ENCODE measurements at regions not wholly inside any gene's neighbourhood (a gene's known extent, or its start where the extent isn't known, plus 50 kb on each side); places are given as distances from the start of the nearest gene placed in this dataset.

GRCh38 chr22:47423861-47424820 lies 661.7 kb downstream of the TBC1D22A start (continued):
- TF ChIP-seq ZBTB49 (CRISPR knock-in tag; IDR thresholded peaks at IDR 0.05; ENCODE audit: borderline replicate concordance) (no peak), DRAP1 (CRISPR knock-in tag; IDR thresholded peaks at IDR 0.05) (no peak), FLYWCH1 (CRISPR knock-in tag; IDR thresholded peaks at IDR 0.05) (no peak), YEATS2 (CRISPR knock-in tag; IDR thresholded peaks at IDR 0.05; ENCODE audit: borderline replicate concordance) (no peak)

DNA sequence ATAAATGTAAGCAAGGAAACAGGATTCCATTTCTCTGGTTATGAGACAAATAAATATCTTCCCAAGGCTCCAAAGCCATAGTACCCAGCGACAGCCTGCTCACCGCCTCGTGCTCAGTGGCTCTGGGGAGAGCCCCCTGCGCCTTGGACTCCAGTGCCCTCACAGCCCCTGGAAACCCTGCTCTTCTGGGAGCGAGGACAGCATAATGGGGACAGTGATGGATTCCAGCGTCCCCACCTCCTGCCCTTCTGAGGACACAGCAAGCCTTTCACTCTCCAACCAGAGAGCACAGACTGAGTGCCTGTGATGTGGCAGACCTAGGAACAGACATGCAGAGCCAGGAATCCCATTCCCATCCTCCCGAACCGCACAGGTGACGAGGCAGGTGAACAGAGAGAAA lies 660.8 kb downstream of the TBC1D22A start:
- Histone ChIP-seq H3K4me3 (replicated peaks in 1 of 3; ENCODE audit: insufficient read depth in 1 of 3, low read depth in 2 of 3, low read length in 3 of 3) (no peak overlapping the region), H3K27me3 (ENCODE audit: control insufficient read depth in 1 of 2, insufficient read depth in 2 of 2, low read length in 2 of 2) (peaks cover 1 to 16% of the 10 kb centered on the region in 2 experiments; a peak in 2 of 5 replicates), H3K36me3 (replicated peaks in 1 of 2; ENCODE audit: control insufficient read depth in 1 of 2, insufficient read depth in 2 of 2, low read length in 2 of 2) (no peaks in the 10 kb centered on the region), H3K4me2 (ENCODE audit: low read depth, low read length) (no peak overlapping the region), H4K20me1 (ENCODE audit: insufficient read depth, low read length) (no peaks in the 10 kb centered on the region), H3K27ac (ENCODE audit: extremely low read length, insufficient read depth, low read length) (no peak overlapping the region), H2AFZ (ENCODE audit: low read length) (no peak overlapping the region), H3K4me1 (ENCODE audit: insufficient read depth, low read length) (no peaks in the 10 kb centered on the region), H3K9ac (ENCODE audit: insufficient read depth, low read depth, low read length) (no peak overlapping the region), H3K79me2 (ENCODE audit: insufficient read depth, low read length) (no peaks in the 10 kb centered on the region), H3K9me3 (ENCODE audit: low read length) (no peaks in the 10 kb centered on the region)
- TF ChIP-seq HMGA1 (CRISPR knock-in tag; conservative IDR thresholded peaks at IDR 0.05) (no peak), PAF1 (CRISPR knock-in tag; IDR thresholded peaks at IDR 0.05) (no peak)
- TF ChIP-seq, protein P1, sequence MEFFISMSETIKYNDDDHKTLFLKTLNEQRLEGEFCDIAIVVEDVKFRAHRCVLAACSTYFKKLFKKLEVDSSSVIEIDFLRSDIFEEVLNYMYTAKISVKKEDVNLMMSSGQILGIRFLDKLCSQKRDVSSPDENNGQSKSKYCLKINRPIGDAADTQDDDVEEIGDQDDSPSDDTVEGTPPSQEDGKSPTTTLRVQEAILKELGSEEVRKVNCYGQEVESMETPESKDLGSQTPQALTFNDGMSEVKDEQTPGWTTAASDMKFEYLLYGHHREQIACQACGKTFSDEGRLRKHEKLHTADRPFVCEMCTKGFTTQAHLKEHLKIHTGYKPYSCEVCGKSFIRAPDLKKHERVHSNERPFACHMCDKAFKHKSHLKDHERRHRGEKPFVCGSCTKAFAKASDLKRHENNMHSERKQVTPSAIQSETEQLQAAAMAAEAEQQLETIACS (CRISPR knock-in tag; IDR thresholded peaks at IDR 0.05), result no peak
- TF ChIP-seq, protein P2, sequence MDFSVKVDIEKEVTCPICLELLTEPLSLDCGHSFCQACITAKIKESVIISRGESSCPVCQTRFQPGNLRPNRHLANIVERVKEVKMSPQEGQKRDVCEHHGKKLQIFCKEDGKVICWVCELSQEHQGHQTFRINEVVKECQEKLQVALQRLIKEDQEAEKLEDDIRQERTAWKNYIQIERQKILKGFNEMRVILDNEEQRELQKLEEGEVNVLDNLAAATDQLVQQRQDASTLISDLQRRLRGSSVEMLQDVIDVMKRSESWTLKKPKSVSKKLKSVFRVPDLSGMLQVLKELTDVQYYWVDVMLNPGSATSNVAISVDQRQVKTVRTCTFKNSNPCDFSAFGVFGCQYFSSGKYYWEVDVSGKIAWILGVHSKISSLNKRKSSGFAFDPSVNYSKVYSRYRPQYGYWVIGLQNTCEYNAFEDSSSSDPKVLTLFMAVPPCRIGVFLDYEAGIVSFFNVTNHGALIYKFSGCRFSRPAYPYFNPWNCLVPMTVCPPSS (IDR thresholded peaks at IDR 0.05), result no peak
- CTCF ChIA-PET (ENCODE audit: low intra/inter-chr PET ratio, low total read pairs), result no interaction called here
- WGBS (ENCODE audit: low lambda C conversion rate), result 0% methylated on average over 3 of the region's 9 CpGs
- in situ Hi-C loops (cut with HindIII; ENCODE audit: extremely low pct_ligation_motif_present, low pct_unique_long_range_greater_than_20kb) (no loop called here), intact Hi-C loops (cut with micrococcal nuclease; ENCODE audit: unreplicated experiment) (no loop called here)
- BruUV-seq (replicated peaks), result no TSS peak
- POLR2A ChIA-PET, result no interaction called here
- DNase-seq (ENCODE audit: low spot score), result no peak
- ATAC-seq, result no peak
- no peak for FAIRE-seq

Measured in HepG2 (cell line).